ENCODE measurements at regions not wholly inside any gene's neighbourhood (a gene's known extent, or its start where the extent isn't known, plus 50 kb on each side); places are given as distances from the start of the nearest gene placed in this dataset.

GRCh38 chr2:129887688-129888266 lies 91.7 kb upstream of the RAB6C start:
- TF ChIP-seq, protein P1, sequence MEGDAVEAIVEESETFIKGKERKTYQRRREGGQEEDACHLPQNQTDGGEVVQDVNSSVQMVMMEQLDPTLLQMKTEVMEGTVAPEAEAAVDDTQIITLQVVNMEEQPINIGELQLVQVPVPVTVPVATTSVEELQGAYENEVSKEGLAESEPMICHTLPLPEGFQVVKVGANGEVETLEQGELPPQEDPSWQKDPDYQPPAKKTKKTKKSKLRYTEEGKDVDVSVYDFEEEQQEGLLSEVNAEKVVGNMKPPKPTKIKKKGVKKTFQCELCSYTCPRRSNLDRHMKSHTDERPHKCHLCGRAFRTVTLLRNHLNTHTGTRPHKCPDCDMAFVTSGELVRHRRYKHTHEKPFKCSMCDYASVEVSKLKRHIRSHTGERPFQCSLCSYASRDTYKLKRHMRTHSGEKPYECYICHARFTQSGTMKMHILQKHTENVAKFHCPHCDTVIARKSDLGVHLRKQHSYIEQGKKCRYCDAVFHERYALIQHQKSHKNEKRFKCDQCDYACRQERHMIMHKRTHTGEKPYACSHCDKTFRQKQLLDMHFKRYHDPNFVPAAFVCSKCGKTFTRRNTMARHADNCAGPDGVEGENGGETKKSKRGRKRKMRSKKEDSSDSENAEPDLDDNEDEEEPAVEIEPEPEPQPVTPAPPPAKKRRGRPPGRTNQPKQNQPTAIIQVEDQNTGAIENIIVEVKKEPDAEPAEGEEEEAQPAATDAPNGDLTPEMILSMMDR (IDR thresholded peaks at IDR 0.05; ENCODE audit: insufficient read depth, low read length), result no peak
- no peak for TF ChIP-seq POLR2AphosphoS5 (IDR thresholded peaks at IDR 0.05; ENCODE audit: low read depth)
- TF ChIP-seq SPI1 (IDR thresholded peaks at IDR 0.05; ENCODE audit: borderline replicate concordance, low read depth), result no peak
- TF ChIP-seq, protein P2, sequence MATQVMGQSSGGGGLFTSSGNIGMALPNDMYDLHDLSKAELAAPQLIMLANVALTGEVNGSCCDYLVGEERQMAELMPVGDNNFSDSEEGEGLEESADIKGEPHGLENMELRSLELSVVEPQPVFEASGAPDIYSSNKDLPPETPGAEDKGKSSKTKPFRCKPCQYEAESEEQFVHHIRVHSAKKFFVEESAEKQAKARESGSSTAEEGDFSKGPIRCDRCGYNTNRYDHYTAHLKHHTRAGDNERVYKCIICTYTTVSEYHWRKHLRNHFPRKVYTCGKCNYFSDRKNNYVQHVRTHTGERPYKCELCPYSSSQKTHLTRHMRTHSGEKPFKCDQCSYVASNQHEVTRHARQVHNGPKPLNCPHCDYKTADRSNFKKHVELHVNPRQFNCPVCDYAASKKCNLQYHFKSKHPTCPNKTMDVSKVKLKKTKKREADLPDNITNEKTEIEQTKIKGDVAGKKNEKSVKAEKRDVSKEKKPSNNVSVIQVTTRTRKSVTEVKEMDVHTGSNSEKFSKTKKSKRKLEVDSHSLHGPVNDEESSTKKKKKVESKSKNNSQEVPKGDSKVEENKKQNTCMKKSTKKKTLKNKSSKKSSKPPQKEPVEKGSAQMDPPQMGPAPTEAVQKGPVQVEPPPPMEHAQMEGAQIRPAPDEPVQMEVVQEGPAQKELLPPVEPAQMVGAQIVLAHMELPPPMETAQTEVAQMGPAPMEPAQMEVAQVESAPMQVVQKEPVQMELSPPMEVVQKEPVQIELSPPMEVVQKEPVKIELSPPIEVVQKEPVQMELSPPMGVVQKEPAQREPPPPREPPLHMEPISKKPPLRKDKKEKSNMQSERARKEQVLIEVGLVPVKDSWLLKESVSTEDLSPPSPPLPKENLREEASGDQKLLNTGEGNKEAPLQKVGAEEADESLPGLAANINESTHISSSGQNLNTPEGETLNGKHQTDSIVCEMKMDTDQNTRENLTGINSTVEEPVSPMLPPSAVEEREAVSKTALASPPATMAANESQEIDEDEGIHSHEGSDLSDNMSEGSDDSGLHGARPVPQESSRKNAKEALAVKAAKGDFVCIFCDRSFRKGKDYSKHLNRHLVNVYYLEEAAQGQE (IDR thresholded peaks at IDR 0.05; ENCODE audit: insufficient replicate concordance, low read depth), result no peak

Data from HL-60 (cell line).